ENCODE measurements at regions not wholly inside any gene's neighbourhood (a gene's known extent, or its start where the extent isn't known, plus 50 kb on each side); places are given as distances from the start of the nearest gene placed in this dataset.

DNA sequence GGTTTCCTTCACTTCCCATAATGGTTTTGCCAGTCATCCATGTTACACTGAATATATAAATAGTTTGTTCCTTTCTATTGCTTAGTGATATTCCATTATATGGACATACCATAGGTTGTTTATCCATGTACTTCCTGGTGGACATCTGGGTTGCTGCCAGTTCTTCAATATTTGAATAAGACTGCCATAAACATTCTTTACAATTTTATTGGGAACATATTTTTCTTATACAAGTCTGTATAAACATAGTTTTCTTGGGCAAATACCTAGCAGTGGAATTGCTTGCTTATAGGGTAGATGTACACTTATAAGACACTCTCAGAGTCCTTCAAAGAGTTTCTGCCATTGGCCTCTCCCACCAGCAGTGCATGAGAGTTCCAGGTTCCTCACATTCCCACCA lies 231.4 kb downstream of the OPA1 start:
- no peak for TF ChIP-seq CTCF (conservative IDR thresholded peaks at IDR 0.05)
- no peak overlapping the region for H3K27ac ChIP-seq

DNA sequence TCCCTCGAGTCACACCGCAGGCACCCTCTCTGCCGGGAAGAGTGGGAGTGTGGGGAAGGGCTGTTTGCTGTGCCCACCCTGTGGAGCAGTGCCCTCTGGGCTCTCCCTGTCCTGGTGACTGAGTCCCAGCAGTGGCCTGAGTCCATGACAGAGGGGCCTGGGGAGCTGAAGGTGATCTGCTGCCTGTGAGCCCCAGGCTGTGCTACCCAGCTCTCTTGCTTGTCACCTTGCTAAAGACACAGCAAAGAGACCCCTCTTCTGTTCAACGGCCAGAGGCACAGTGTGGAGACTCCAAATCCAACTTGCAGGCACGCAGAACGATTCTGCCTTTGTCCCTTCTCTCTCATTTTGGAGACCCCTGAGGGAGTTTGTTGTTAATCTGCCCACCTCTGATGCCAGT lies 232.6 kb downstream of the OPA1 start:
- no peak for TF ChIP-seq CTCF (conservative IDR thresholded peaks at IDR 0.05)
- H3K27ac ChIP-seq = no peak overlapping the region; the same call in 1 of the 2 replicates

DNA sequence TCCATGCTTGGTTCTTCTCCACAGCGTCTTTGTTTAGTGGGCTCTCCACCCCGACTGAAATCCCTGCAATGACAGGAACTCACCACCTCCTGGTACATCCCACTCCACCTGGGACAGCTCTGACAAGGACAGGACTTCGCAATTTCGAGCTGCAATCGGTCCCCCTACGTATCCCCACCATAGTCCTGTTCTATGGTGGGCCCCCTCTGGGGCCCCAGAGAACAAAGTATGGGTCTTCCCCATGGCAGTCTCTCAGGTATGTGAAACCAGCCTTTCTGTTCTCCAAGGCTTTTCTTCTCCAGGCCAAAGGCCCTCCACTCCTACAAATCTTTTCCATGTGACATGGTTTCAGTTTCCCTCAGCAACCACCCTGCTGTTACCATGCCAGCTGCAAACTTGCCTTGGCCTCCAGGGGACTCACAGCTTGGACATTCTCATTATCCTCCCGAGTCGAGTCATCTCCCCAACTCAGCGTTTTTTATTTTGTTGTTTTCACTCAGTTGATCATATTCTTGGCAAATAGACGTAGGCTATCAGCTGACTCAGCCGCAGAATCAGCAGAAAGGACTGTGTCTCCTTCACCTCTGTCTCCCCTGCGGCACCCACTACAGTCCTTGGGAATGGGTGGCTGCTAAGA lies 233.3 kb downstream of the OPA1 start:
- no peak for TF ChIP-seq CTCF (conservative IDR thresholded peaks at IDR 0.05)
- H3K27ac ChIP-seq = no peak overlapping the region; the same call in 1 of the 2 replicates

- no peak for TF ChIP-seq CTCF (conservative IDR thresholded peaks at IDR 0.05)
- peak overlapping the region; percentile 57; the same call in 1 of the 2 replicates for H3K27ac ChIP-seq
Measured at GRCh38 chr3:193827040-193827669, 234.1 kb downstream of the OPA1 start.

DNA sequence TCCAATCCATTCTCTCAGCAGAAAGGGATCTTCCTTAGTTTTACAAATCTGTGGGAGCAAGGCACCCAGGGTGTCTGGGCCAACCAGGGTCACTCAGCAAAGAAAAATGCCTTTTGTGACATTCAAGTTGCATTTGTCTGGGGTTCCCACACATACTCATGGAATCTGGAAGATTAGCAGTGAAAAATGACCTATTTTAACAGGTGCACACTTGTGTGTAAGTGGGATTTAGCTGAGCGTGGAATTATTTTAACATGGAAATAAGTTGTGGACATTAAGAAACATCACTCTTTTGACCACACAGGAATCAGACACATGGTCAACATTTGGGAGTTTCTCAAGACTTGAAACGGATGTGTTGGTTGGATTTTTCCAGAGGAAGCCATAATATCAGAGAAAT lies 234.9 kb downstream of the OPA1 start:
- H3K27ac ChIP-seq = peak overlapping the region; percentile 57
- TF ChIP-seq CTCF (conservative IDR thresholded peaks at IDR 0.05) = no peak

- no peak for TF ChIP-seq CTCF (conservative IDR thresholded peaks at IDR 0.05)
- peak overlapping the region; percentile 57 for H3K27ac ChIP-seq
Measured at GRCh38 chr3:193828477-193828876, 235.5 kb downstream of the OPA1 start.

GRCh38 chr3:193829781-193830180 lies 236.8 kb downstream of the OPA1 start:
- no peak for TF ChIP-seq CTCF (conservative IDR thresholded peaks at IDR 0.05)
- H3K27ac ChIP-seq = no peak overlapping the region; the same call in 1 of the 2 replicates

Data from VCaP (cell line).